Stimulated activated effector memory CD8-positive, alpha-beta T cell treated with anti-CD3 and anti-CD28 coated beads, Interleukin-12 subunit alpha, Interleukin-12 subunit beta, amount 100 ng/mL, for 72 hours (primary cell): ENCODE measurements at regions not wholly inside any gene's neighbourhood (a gene's known extent, or its start where the extent isn't known, plus 50 kb on each side); places are given as distances from the start of the nearest gene placed in this dataset.

Experiments
- ATAC-seq: fragments of 150-1000 bp; cut with Tn5 transposase; 2 replicates; pipeline ENCODE4 v1.10.0; 2021
- DNase-seq, 2 donors: peaks; one replicate each; pipeline ENCODE4 v3.0.0; 2021 to 2022; ENCODE audit warnings: low spot score in 2 of 2
- H3K27ac Mint-ChIP-seq: one replicate; pipeline ENCODE4 v1.8.0; 2022; ENCODE audit warnings: mild to moderate bottlenecking, mixed read lengths
- H3K36me3 Mint-ChIP-seq: one replicate; pipeline ENCODE4 v1.8.0; 2022; ENCODE audit warnings: mild to moderate bottlenecking, mixed read lengths
- H3K4me1 Mint-ChIP-seq: one replicate; pipeline ENCODE4 v1.8.0; 2022; ENCODE audit warnings: mixed read lengths
- H3K4me3 Mint-ChIP-seq: one replicate; pipeline ENCODE4 v1.8.0; 2022; ENCODE audit warnings: mild to moderate bottlenecking, mixed read lengths
- H3K9me3 Mint-ChIP-seq: one replicate; pipeline ENCODE4 v1.8.0; 2022; ENCODE audit warnings: mixed read lengths

- H3K36me3 Mint-ChIP-seq: no peaks in the 10 kb centered on the region
- no peak overlapping the region for H3K27ac Mint-ChIP-seq
- H3K4me1 Mint-ChIP-seq: peaks cover 9% of the 10 kb centered on the region
- ATAC-seq (no peak), DNase-seq (no peak)
- no peak overlapping the region for H3K4me3 Mint-ChIP-seq
- H3K9me3 Mint-ChIP-seq: no peaks in the 10 kb centered on the region
Measured at GRCh38 chr2:207477896-207478295, 51.9 kb upstream of the CREB1 start.

GRCh38 chr2:207478572-207478971 lies 51.2 kb upstream of the CREB1 start:
- ATAC-seq: no peak
- peaks cover 9% of the 10 kb centered on the region for H3K4me1 Mint-ChIP-seq
- H3K36me3 Mint-ChIP-seq: no peaks in the 10 kb centered on the region
- H3K27ac Mint-ChIP-seq: no peak overlapping the region
- no peaks in the 10 kb centered on the region for H3K9me3 Mint-ChIP-seq
- H3K4me3 Mint-ChIP-seq: no peak overlapping the region
- DNase-seq: no peak

GRCh38 chr2:207479198-207479785 lies 50.5 kb upstream of the CREB1 start:
- ATAC-seq: no peak
- H3K27ac Mint-ChIP-seq: no peak overlapping the region
- no peak for DNase-seq

More at GRCh38 chr2:207479198-207479785, 50.5 kb upstream of the CREB1 start:
- H3K4me1 Mint-ChIP-seq: peaks cover 9% of the 10 kb centered on the region
- H3K9me3 Mint-ChIP-seq: no peaks in the 10 kb centered on the region
- no peak overlapping the region for H3K4me3 Mint-ChIP-seq
- no peaks in the 10 kb centered on the region for H3K36me3 Mint-ChIP-seq
